Stimulated activated CD8-positive, alpha-beta memory T cell treated with anti-CD3 and anti-CD28 coated beads, Interleukin-4, amount 100 ng/mL, for 4 hours (primary cell): ENCODE measurements at regions not wholly inside any gene's neighbourhood (a gene's known extent, or its start where the extent isn't known, plus 50 kb on each side); places are given as distances from the start of the nearest gene placed in this dataset.

Experiments
- DNase-seq, 2 donors: peaks; one replicate each; pipeline ENCODE4 v3.0.0-alpha.2; 2020; ENCODE audit warnings: low read depth in 2 of 2, low spot score in 1 of 2

DNA sequence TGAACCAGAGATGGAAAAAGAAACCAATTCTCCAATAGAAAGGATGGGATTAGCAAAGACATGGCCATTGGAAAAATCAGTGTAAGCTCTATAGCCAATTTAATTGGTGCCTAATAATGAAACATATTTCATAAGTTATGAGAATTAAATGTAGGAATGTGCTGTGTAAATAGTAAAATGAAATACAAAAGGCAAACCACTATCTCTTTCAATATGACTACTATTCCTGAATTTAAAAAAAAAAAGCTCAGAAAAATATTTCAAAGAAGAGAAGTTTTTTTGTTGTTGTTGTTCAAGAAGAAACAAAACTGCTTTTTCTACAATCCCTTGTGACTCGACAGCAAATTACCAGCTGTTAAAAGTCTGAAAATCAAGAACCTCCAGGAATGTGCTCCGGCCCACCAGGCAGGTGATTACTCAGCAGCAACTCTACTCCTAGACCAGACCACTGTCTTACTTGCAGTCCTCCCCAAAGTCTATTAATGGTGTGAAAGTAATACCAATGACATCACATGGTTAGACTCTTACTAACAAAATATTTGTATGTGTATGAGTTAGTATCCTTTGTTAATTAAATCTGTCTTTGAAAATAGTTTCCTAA, 362.4 kb downstream of the KCTD12 start:
- no peak for DNase-seq

DNA sequence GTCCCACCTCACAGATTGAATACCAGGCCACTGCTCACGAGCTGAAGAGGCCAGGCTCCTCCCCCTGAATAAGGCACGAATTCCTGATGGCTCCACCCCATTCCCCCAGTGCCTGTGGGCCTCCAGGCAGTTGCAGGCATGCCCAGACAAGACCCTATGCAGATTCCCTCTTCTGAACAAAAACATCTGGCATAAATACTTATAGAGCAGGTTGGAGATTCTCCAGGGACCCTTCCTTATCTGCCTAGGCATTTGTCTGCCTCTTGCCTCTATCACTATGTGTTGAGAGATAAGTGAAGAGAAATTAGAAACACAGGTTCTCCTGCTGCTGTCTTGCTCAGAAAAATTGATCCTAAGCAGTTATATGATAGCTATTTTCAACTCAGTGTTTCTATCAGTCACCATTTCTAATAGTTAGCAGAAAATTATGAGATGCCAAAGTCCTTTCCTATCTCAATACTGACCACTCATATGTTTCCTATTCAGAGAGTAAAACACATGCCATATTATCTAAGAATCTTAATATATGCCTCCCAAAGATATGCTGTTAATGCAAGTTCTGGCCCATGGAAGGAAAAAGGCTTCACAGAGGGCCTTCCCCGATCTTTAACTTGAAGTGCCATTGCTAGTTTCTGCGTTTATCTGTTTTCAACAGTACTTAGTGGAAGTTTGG, 364.0 kb downstream of the KCTD12 start:
- DNase-seq = no peak

DNA sequence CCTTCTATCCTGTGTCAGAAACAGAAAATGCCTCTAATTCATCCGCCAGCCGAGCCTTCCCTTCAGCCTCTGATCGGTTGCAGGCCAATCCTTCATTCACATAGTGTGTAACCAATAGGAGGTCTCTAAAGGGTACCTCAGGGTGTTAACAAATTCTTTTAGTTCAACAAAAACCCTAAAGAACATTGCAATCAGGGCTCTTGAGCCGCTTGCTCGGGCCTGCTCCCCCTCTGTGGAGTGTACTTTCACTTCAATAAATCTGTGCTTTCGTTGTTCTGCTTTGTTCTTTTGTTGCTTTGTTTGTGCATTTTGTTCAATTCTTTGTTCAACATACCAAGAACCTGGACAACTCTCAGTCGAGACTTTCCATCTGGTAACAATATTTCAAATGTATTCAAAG, 366.5 kb downstream of the KCTD12 start:
- no peak for DNase-seq

DNA sequence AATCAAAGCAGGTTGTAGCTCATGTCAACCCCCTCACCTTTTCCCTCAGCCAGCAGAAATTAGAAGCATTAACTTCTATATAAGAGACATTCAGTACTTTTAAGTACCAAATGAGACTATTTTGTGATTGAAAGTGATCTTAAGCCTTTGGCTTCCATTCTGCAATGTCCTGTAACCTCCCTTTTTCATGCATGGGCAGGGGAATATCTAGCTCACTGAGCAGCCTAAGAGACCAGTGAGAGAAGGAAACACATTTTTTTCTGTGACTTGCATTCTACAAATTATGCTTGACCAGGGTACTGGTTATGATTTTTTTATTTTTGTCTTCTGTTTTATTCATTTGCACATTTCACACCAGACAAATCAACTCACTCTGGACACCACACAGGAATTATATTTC, 369.6 kb downstream of the KCTD12 start:
- no peak for DNase-seq

DNA sequence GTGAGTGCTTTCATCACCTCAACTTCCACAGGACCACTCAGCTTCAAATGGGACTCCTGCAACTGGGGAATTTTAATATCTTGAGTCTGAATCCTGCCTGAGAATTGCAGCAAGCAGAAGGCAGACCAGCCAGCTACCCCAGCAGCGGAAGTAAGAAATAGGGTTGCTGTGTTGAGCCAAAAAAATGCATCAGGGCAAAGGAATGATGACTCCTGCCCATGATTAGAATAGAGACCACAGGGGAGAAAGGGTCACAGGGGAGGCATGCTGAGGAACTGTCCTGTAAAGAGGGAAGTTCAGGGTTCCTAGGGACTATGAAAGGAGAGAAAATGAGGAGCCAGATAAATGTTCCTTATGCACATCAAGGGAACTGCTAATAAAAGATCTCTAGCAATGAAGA, 370.2 kb downstream of the KCTD12 start:
- no peak for DNase-seq

DNA sequence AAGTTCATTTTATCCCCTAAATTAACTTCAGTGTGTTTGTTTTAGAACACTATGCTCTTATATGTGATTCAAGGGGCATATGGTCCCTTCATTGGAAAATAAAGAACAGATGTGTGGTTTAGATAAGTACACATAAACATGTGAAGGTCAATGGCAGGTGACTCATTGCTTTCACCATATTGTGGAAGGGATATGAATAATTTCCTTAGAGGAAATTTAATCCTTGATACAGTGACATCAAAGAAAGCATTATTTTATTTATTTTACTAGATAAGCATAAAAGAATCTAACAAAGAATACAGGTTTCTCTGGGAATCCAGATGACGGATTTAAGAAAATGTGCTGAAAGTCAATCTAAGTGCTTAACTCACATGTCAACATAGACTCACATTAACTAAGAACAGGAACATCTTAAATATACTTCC, 373.5 kb downstream of the KCTD12 start:
- DNase-seq = no peak

DNA sequence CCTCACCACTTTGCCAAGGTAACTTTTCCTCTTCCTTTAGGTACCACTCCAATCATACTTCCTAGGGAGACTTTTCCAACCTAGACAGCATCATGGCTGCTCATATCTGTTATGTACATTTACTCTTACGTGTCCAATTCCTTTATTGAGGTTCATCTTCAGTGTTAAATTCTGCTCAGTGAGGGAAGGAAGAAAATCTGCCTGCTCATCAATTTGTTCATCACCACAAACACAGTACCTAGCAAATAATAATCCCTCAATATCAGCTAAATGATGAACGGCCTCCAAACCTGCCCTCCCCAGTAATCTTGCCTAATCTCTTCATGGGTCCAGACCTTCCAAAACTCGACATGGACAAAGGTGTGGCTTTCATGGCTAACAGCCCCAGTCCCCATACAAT, 380.8 kb downstream of the KCTD12 start:
- no peak for DNase-seq

DNA sequence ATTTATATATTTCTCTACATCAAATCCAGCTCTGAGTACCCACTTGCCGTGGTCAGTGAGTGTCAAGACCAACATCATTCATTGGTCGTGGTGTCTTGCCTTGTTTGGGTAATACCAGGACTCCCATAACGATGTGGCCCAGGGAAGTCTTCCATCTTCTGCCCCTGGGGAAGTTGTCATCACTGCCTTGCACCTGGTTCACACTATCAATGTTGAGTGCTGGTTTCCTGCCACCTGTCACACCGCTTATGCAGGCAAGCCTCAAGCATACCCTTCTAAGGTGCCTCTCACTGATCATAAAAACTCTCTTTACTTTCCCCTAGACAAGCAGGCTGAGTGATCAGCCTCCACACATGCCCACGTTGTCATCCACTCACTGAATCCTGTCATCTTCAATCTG, 382.4 kb downstream of the KCTD12 start:
- DNase-seq = no peak

DNA sequence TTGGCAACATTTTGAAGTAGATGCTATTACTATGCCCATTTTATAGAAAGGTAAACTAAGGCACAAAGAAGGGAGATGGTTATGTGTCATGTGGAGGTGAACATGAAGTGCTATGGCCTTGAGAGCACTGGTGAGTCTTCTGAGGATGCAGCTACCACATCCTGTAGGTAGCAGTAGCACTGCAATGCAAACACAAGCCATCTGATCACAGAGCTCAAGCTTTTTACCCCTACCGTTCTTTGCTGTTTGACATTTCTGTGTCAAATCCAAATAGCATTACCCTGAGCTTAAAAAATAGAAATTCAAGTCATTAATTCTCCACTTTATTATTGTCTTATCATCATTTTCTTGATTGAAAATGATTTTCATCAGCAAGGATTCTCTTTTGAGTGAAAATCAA, 382.9 kb downstream of the KCTD12 start:
- DNase-seq = no peak

DNA sequence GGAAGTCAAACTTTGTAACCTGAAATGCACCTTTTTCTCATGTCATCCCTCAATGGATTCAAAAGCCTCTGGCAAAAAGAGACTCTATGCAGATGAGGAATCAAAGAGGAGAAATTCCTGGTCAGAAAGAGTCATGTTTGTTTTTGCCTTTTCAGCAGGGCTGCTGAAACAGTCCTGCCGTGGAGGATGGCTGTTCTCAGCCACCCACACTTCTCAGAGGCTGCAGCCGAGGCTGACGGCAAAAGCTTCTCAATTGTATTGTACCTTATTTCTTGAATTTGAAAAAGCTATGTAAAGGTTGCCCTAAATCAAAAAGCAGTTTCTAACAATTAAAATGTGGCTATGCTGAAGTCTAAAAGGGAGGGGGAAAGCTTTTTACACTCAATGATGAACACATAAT, 385.3 kb downstream of the KCTD12 start:
- no peak for DNase-seq

DNA sequence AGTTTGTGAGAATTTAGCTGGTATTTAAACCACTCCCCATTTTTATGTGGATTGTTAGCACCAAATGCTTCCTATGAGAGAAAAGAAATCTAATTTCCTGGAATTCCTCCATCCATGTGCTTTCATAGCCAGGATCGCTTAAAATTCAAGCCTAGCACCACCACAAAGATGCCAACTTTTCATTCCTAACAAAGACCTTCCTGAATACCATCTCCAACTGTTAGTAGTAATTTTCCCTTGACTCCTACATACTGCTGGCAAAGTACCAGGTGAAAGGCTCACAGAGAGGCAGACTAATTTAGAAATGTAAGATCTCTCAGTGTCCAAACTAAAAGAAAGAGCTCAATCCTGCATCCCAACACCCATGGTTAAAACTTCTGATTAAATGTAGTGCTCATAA, 386.3 kb downstream of the KCTD12 start:
- DNase-seq = no peak

DNA sequence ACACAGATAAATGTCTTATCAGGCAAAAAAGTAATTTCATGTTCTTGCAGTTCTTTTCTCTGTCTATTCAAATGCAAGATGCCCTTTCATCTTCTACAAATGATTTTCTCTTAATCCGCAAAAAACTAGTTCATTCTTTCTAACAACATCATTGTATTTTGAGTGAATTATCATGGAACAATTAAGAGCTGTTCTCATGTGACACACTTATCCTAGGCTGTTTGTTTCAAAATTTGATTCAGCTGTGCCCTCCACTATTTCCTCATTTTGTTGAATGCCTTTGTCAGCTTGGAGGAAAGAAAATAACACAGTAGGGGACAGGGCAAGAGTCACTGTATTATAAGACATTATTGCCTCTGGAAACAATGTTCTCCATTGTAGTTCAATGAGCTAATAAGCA, 396.9 kb downstream of the KCTD12 start:
- no peak for DNase-seq

DNA sequence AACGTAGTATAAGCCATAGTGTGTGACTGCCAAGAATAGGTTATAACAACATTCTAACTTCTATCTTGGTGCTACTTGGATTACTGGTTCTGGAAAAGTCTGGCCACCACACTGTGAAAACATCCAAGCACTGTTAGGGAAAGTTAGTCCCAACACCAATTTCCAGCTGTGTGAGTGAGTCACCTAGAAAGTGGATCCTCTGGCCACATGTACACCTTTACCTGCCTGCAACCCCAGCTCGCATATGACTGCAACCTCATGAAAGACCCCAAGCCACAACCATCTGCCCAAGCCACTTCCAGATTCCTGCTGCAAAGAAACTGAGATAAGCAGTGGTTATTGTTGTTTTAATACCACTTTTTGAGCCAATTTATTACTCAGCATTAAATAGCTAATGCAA, 404.5 kb downstream of the KCTD12 start:
- no peak for DNase-seq

DNA sequence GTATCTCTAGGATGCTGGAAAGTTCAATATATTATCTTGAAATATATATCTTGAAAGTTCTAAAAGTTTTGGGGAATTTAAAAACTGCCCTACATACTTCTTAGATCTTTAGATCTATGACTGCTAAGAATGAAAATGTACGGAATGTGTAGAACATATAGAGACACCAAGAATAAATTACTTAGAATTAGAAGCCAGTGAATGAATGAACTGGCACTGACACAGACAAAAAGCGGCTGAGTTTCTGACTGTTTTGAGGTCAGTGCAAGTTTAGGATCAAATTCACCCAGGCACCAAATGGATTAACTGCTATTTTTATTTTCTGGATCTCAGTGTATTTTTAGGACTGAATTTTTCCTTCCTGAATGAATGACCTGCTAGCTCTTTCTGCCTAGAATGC, 411.2 kb downstream of the KCTD12 start:
- no peak for DNase-seq

DNA sequence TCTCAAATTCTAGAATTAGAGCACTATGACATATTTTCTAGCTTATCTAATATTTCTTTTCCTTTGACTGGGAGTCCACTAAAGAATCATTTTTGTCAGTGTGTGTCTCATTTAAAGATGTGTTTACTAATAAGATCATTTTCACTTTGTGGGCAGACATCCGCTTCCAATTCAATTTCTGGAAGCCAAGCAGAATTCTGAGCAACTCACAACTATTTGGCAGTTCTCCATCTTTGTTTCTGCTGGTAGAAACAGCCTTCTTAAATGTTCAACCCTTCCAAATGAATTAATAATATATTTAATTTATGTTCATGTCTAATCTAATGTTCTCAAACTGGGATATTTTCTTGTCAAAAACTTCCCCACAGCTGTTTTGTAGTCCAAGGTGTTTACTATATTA, 411.8 kb downstream of the KCTD12 start:
- DNase-seq = no peak

DNA sequence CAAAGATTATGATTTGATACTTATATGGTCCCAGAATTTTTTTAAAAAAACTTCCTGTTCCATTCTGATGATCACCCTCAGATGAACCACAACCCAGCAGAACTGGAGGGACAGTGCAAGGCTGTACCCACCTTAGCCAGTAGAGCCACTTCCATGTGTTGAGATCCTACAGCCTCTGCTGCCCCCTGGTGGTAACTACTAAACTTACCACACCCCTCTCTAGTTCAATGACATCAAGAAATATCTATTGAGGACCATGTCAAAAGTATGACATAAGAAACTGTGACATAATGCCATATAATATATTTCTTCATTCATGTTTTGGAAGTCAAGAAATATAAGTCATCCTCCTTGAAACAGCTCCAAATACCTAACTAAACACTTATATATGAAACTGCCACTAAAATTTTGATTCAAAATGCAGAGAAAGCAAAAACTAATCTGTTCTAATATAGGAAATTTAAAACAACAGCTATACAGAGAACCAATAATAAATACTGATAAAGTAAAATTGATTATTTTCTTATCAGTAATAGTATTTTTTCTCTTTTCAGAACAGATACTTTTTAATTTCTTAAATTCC, 412.6 kb downstream of the KCTD12 start:
- peak; percentile 21 to 37 for DNase-seq

DNA sequence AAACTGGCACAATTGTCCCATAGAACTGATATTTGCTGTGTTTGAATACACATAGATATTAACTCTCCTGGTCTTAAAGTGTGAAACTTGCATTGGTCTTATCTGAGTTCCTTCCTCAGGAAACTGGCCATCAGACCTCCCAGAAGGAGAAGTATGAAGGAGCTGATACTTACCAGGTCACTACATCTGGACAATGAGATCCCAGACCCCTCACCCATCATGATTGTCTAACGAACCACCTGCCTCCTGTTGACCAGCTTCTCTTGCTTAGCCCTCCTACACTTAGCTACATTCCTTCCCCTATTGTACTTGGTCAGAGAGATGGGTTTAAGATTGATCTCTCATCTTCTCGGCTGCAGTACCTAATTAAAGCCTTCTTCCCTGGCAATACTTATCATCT, 413.3 kb downstream of the KCTD12 start:
- DNase-seq = no peak

DNA sequence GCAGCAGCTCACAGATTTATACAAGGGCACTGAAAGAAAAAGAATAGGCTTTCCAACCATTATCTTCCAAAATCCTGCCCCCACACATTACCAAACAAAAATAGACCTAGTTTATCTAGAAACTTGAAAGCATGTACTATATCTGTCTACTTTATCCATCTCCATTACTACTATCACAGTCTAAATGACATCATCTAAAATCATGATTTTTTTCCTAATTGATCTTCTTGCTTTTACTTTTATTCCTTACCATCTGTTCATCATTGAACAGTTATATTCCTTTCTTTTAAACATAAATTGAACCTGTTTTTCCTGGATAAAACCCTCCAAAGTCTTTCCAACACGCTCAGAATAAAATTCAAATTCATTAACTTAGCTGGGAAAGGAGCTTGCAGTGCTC, 414.7 kb downstream of the KCTD12 start:
- DNase-seq = no peak

DNA sequence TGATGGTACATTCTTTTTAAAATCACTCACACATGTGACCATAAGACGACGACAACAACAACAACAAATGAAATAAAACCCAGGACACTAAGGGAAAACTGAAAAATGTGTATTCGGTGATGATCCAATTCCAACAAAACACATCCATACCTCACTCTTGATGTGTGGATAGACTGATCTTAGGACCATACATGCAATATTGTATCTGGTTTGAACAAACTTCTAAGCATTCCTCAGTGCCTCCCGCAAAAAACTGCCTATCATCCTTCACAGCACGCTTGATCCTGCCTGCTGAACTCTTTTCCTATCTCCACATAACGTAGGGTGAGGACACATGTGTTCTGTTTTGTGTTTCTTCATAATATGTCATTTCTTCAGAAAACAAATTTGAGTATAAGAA, 415.2 kb downstream of the KCTD12 start:
- no peak for DNase-seq

DNA sequence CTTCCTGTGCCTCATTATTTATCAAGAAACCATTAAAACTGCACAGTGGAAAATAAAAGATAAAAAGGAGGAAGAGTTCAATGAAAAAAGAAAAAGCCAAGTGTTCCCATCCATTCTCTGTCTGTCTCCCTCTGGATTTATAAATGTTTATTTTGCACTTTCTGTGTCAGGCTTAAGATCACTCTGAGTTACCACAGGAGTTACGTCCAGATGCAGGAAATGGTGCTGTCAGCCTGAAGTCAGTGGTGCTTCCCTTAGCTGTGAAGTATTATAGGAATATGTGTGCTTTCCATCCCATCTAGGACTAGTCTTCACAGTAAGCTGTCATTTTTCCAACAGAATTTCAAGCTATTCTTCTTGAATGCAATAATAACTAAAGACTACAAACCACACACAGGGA, 420.2 kb downstream of the KCTD12 start:
- DNase-seq = no peak

DNA sequence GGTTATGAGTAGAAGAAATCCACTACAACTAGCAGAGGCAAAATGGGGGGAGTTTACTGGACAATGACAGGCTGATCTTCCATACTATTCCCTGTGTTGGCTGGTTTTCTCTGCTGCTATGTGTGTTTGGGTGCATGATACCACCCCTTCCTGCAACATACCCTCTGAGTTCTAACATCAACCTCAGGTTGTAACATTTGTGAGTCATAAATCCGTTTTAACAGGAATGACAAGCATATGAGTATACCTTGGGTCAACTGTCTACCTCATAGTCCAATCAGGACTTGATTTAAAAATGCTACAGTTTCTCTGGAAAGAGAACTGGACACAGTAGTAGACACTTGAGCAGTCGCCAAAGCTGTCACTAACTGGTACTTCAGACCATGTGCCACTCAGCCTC, 422.9 kb downstream of the KCTD12 start:
- no peak for DNase-seq

DNA sequence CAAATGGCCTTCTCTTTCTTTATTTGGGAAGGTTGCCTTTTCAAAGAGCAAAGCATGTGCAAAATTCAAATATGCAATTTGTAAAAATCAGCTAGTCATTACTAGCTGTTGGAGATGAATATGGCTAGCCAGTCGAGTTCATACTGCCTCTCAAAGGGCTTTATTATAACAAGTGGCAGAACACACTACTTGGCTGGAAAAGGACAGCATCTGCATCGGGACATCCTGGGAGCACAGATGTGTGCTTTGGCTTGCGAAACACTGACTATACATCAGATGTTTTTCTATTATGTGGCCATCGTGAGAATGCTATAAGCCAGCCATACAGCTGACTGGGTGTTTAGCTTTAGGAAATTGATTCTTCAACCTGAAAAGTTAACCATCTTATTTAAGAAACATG, 424.2 kb downstream of the KCTD12 start:
- DNase-seq = no peak

DNA sequence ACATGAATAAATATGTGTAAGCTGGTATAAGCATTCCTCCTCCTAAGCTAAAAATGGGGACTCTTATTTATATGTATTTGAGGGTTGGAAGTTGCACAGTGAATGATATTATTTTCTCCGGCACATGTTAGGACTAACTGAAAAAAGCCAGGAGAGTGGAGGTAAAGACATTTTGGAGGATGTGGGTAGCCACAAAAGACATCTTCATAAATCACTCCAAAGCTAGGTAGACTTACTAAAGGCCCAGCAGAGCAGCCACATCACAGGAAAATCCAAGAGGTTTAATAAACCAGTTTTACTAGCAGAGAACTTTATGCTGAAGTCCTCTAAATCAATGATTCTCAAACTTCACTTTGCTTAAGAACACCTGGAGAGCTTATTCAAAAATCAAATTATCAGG, 424.7 kb downstream of the KCTD12 start:
- no peak for DNase-seq
